VCaP (cell line): ENCODE measurements at regions not wholly inside any gene's neighbourhood (a gene's known extent, or its start where the extent isn't known, plus 50 kb on each side); places are given as distances from the start of the nearest gene placed in this dataset.
A peak's percentile ranks its signal among the peaks of the same experiment; 100 is the strongest.

Experiments used
- H3K27ac ChIP-seq: fragments of 450-650 bp; 2 replicates; pipeline ENCODE4 v1.5.1; 2017
- TF ChIP-seq, protein P1 (sequence below): fragments of 450-650 bp; conservative IDR thresholded peaks from 2 replicates; pipeline ENCODE4 v1.5.1; 2017; ENCODE audit warnings: mild to moderate bottlenecking, moderate library complexity

DNA sequence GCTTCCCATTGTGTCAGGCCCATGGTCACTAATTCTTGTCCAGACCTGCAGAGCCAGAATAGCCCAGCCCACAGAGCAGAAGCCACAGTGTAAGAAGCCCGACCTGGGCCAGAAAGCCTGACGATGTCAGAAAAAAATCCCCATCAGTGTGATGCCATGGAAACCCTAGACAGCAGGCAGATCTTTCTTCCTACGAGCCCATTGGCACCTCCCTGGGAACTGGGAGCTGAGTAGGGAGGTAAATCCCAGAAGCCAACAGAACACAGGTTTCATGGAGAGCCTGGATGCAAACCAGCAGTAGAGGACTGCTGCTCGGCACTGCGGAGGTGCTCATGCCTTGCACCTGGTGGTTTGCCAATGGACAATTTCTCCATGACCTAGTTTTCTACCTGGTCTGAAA, 82.2 kb upstream of the SLC22A16 start:
- TF ChIP-seq, protein P1, sequence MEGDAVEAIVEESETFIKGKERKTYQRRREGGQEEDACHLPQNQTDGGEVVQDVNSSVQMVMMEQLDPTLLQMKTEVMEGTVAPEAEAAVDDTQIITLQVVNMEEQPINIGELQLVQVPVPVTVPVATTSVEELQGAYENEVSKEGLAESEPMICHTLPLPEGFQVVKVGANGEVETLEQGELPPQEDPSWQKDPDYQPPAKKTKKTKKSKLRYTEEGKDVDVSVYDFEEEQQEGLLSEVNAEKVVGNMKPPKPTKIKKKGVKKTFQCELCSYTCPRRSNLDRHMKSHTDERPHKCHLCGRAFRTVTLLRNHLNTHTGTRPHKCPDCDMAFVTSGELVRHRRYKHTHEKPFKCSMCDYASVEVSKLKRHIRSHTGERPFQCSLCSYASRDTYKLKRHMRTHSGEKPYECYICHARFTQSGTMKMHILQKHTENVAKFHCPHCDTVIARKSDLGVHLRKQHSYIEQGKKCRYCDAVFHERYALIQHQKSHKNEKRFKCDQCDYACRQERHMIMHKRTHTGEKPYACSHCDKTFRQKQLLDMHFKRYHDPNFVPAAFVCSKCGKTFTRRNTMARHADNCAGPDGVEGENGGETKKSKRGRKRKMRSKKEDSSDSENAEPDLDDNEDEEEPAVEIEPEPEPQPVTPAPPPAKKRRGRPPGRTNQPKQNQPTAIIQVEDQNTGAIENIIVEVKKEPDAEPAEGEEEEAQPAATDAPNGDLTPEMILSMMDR, result no peak
- peak overlapping the region; percentile 100 for H3K27ac ChIP-seq

DNA sequence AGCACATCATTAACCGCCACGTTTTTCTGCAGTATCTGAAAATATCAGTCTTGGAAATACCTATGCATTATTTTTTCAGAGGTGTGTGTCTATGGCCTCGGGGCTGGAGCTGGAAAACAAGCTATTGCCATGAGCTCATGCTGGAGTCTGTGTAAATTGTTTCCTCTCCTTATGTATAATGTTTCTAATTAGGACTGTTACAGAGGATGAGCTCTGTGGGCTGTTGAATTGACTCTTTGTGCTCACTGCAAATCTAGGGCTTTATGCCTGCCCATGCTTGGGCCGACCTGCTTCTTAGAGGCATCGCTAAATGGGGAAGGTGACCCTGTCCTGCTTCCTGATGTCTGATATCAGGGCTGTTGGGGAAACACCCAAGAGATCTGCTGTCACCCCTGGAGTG, 80.8 kb upstream of the SLC22A16 start:
- TF ChIP-seq, protein P1, result no peak
- peak overlapping the region; percentile 100 for H3K27ac ChIP-seq

DNA sequence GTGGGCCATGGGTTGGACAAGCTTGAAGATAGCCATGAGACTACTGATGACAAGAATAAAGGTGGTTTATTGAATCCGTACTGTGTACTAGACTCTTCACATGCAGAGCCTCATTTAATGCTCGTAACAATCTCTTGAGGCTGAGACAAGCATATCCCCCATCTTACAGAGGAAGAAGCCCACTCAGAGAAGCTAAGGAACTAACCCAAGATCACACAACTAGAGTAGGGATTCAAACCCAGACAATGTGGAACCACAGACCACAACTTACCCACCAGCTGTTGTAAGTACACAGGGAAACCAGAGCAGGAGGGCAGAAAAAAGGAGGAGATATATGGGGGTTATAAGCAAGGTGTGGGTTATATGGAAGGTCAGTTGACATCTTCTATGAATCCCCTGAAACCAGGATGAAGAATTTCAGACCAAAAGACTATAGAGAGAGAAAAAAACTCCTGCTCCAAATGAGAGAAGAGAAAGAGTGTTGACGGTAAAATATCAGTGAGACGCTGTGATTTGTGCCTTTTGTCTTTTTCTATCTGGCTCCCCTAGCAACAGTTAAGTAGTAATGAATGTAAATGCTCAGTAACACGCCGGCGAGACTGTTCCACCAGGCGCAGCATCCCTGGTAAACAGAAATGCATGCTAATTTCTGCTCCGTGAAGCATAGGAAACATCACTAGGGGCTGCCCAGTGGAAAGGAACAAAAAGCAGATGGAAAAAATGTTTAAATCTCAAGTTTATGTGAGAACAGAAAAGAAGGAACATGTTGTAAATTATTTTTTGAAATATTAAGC, 80.1 kb upstream of the SLC22A16 start:
- H3K27ac ChIP-seq, result peak overlapping the region; percentile 100
- TF ChIP-seq, protein P1, result no peak

DNA sequence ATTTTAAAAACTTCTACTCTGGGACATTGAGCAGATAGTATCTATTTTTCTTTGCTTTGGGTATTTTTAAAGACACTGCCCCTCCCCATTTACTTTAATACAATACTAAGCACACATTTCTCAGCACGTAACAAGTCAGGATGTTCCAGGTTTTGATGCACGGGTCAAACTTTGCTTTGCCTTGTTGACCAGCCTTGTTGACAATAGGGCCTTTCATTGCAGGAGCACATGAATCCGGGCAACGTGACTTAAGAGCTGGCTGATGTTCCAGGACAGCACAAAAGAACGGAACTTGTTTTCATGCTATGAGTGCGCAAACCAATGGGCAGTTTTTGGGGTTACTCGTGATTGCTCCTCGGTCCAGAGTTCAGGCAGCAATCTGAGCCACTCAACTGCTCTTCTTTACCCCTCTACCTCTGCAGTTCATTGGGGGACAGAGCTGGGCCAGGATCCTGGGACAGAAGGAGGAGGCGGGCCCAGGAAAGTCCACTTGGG, 78.6 kb upstream of the SLC22A16 start:
- H3K27ac ChIP-seq, result peak overlapping the region; percentile 100
- TF ChIP-seq, protein P1, result no peak

DNA sequence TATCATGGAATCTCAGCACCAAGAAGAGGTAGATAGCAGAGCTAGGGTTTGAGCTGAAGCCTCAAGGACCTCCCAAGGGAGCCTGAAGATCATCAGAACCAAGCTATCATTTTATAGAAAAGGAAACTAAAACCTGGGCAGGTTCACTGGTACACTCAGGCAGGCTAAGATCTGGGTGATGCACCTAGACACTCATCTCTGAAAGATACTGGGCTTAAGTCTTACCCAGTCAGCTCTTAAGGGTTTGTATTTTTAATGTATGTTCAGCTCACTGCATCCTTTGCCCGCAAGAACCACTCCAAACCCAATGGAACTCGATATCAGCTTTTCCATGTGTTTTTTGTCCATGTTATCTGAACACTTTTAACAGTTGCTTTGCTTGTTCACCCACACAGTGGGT, 78.0 kb upstream of the SLC22A16 start:
- H3K27ac ChIP-seq, result peak overlapping the region; percentile 100
- TF ChIP-seq, protein P1, result no peak

DNA sequence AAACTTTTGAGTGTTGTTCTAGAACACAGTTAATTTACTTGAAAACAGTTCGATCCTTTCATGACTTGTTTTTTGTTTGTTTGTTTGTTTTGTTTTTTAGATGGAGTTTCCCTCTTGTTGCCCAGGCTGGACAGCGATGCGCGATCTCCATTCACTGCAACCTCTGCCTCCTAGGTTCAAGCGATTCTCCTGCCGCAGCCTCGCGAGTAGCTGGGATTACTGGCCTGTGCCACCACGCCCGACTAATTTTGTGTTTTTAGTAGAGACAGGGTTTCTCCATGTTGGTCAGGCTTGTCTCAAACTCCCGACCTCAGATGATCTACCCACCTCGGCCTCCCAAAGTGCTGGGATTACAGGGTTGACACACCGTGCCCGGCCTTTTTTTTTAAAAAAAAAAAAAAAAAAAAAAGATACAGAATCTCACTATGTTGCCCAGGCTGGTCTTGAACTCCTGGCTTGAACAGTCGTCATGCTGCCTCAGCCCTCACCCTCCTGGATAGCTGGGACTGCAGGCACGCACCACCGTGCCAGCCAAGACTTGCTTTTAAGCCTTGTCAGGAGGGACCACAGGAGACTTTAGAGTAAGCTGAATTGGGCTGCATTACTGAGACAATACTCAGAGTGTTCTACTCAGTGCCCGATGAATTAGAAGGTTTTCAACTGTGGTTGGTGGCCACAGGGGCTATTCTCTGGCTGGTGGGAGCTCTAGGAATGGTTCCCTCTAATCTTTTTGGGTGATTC, 76.7 kb upstream of the SLC22A16 start:
- TF ChIP-seq, protein P1, result no peak

DNA sequence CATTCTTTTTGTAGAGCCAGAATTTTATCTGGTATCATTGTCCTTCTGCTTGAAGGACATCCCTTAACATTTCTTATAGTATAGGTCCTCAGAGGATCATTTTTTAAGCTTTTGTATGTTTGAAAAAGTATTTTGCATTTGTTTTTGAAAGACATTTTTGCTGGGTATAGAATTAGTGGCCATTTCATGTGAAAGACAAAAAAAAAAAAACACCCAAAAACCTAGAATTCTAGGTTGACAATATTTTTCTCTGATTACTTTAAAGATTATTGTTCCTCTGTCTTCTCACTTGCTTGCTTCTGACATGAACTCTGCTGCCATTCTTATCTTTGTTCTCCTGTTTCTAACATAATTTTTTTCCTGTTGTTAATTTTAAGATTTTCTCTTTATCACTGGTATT, 75.7 kb upstream of the SLC22A16 start:
- TF ChIP-seq, protein P1, result no peak
- peak overlapping the region; percentile 100 for H3K27ac ChIP-seq

More for the DNA sequence above, 76.7 kb upstream of the SLC22A16 start:
- peak overlapping the region; percentile 100 for H3K27ac ChIP-seq
